PC-3 (cell line): ENCODE measurements at regions not wholly inside any gene's neighbourhood (a gene's known extent, or its start where the extent isn't known, plus 50 kb on each side); places are given as distances from the start of the nearest gene placed in this dataset.

ENCODE experiments used
- ATAC-seq: fragments of 200-7000 bp; cut with Tn5 transposase; 2 replicates; pipeline ENCODE4 v1.9.1; 2020; ENCODE audit warnings: mild to moderate bottlenecking, moderate library complexity
- BruUV-seq: library from RNA; stranded (reverse); fragments of 400-500 nt; replicated peaks from 2 replicates; lab custom pipeline; 2021; lab: Mats Ljungman, UMichigan
- CTCF ChIA-PET: fragments of 300-600 bp; sonication (Branson Sonifier 250); formaldehyde crosslinking; loops from one replicate; lab custom pipeline; 2022; ENCODE audit warnings: antibody characterized with exemption; lab: Charles Lee
- POLR2A ChIA-PET: fragments of 300-600 bp; sonication (Branson Sonifier 250); formaldehyde crosslinking; loops from one replicate; lab custom pipeline; 2022; ENCODE audit warnings: antibody characterized with exemption; ENCODE audit not compliant: unreplicated experiment; lab: Charles Lee
- DNase-seq: peaks from one replicate; pipeline ENCODE4 v3.0.0-alpha.2; 2015
- H2AFZ ChIP-seq: fragments of 300-600 bp; sonication (generic); 2 replicates; pipeline ENCODE4 v1.6.0; 2016; ENCODE audit warnings: antibody characterized with exemption, low read length
- H3F3A ChIP-seq: fragments of 300-600 bp; sonication (generic); one replicate; pipeline ENCODE4 v1.6.0; 2017; ENCODE audit warnings: antibody characterized with exemption, low read length, control low read depth, mild to moderate bottlenecking; ENCODE audit not compliant: unreplicated experiment
- H3K27ac ChIP-seq: fragments of 300-600 bp; sonication (generic); 2 replicates; pipeline ENCODE4 v1.5.1; 2016; ENCODE audit warnings: mild to moderate bottlenecking, low read length
- H3K27me3 ChIP-seq: fragments of 300-600 bp; sonication (generic); 2 replicates; pipeline ENCODE4 v1.6.1; 2016; ENCODE audit warnings: low read length, mixed read lengths
- H3K36me3 ChIP-seq: fragments of 300-600 bp; sonication (generic); 2 replicates; pipeline ENCODE4 v1.6.1; 2016; ENCODE audit warnings: low read depth, mixed run types, low read length, mixed read lengths
- H3K4me1 ChIP-seq: fragments of 300-600 bp; sonication (generic); 2 replicates; pipeline ENCODE4 v1.5.1; 2016; ENCODE audit warnings: low read length; ENCODE audit not compliant: insufficient read depth
- H3K4me2 ChIP-seq: fragments of 300-600 bp; sonication (generic); 2 replicates; pipeline ENCODE4 v1.6.0; 2016; ENCODE audit warnings: low read length
- H3K4me3 ChIP-seq: fragments of 300-600 bp; sonication (generic); 2 replicates; pipeline ENCODE4 v1.5.1; 2016; ENCODE audit warnings: mild to moderate bottlenecking, low read length, mixed read lengths
- H3K79me2 ChIP-seq: fragments of 300-600 bp; sonication (generic); 2 replicates; pipeline ENCODE4 v1.6.1; 2017; ENCODE audit warnings: low read length, mixed read lengths
- H3K9ac ChIP-seq: fragments of 300-600 bp; sonication (generic); 2 replicates; pipeline ENCODE4 v1.6.0; 2016; ENCODE audit warnings: mild to moderate bottlenecking, low read length
- H3K9me2 ChIP-seq: fragments of 300-600 bp; sonication (generic); replicated peaks from 2 replicates; pipeline ENCODE4 v1.6.1; 2016; ENCODE audit warnings: mixed run types, low read length, mixed read lengths
- H3K9me3 ChIP-seq: fragments of 300-600 bp; sonication (generic); 2 replicates; pipeline ENCODE4 v1.6.1; 2016; ENCODE audit warnings: low read length, mixed read lengths
- H4K20me1 ChIP-seq: fragments of 300-600 bp; sonication (generic); 2 replicates; pipeline ENCODE4 v1.6.1; 2016; ENCODE audit warnings: low read length, mixed read lengths
- CTCF ChIP-seq: fragments of 300-600 bp; sonication (generic); conservative IDR thresholded peaks from 2 replicates; pipeline ENCODE4 v1.5.1; 2017; ENCODE audit warnings: antibody characterized with exemption, low read depth, mild to moderate bottlenecking, low read length
- EZH2 ChIP-seq: fragments of 300-600 bp; sonication (generic); IDR thresholded peaks from one replicate; pipeline ENCODE4 v1.6.1; 2017; ENCODE audit warnings: antibody characterized with exemption, mild to moderate bottlenecking, low read length; ENCODE audit not compliant: unreplicated experiment
- EZH2phosphoT487 ChIP-seq: fragments of 300-600 bp; sonication (generic); IDR thresholded peaks from 2 replicates; pipeline ENCODE4 v1.6.1; 2018; ENCODE audit warnings: mild to moderate bottlenecking, antibody characterized with exemption, low read length, borderline replicate concordance
- intact Hi-C: fragments of 100-400 bp; cut with micrococcal nuclease; formaldehyde crosslinking; loops from 2 replicates; pipeline ENCODE4 v1.9.0; 2023

GRCh38 chr3:152669560-152669959 lies 165.4 kb upstream of the P2RY1 start:
- no peaks in the 10 kb centered on the region for H3F3A ChIP-seq
- ATAC-seq, result no peak
- POLR2A ChIA-PET, result no interaction called here
- CTCF ChIA-PET, result no interaction called here
- H3K4me2 ChIP-seq, result no peak overlapping the region
- no peaks in the 10 kb centered on the region for H3K36me3 ChIP-seq
- H3K27me3 ChIP-seq, result peaks cover 37% of the 10 kb centered on the region
- H4K20me1 ChIP-seq, result no peaks in the 10 kb centered on the region
- no peak overlapping the region for H3K4me3 ChIP-seq
- no TSS peak for BruUV-seq
- no peak for DNase-seq
- no peaks in the 10 kb centered on the region for H3K79me2 ChIP-seq
- H3K9me2 ChIP-seq, result no peaks in the 10 kb centered on the region
- no peaks in the 10 kb centered on the region for H3K9me3 ChIP-seq
- no peak overlapping the region for H3K9ac ChIP-seq
- no peak overlapping the region for H3K27ac ChIP-seq
- TF ChIP-seq EZH2, result no peak
- no peak for TF ChIP-seq CTCF
- TF ChIP-seq EZH2phosphoT487, result no peak
- no peaks in the 10 kb centered on the region for H3K4me1 ChIP-seq
- intact Hi-C loops, result no loop called here
- no peak overlapping the region for H2AFZ ChIP-seq

- CTCF ChIA-PET, result no interaction called here
- H3K36me3 ChIP-seq, result no peaks in the 10 kb centered on the region
- no peak overlapping the region for H3K9ac ChIP-seq
- ATAC-seq (no peak), DNase-seq (no peak)
- H3F3A ChIP-seq, result no peaks in the 10 kb centered on the region
- no peaks in the 10 kb centered on the region for H3K9me3 ChIP-seq
- H3K9me2 ChIP-seq, result no peaks in the 10 kb centered on the region
- TF ChIP-seq CTCF (no peak), EZH2phosphoT487 (no peak)
- BruUV-seq, result no TSS peak
- no peaks in the 10 kb centered on the region for H3K79me2 ChIP-seq
- H3K27me3 ChIP-seq, result peaks cover 36% of the 10 kb centered on the region
- POLR2A ChIA-PET, result no interaction called here
- H4K20me1 ChIP-seq, result no peaks in the 10 kb centered on the region
- no peak overlapping the region for H3K27ac ChIP-seq
- intact Hi-C loops, result no loop called here
- no peak overlapping the region for H2AFZ ChIP-seq
- H3K4me2 ChIP-seq, result no peak overlapping the region
- H3K4me3 ChIP-seq, result no peak overlapping the region
- H3K4me1 ChIP-seq, result no peaks in the 10 kb centered on the region
Observed at GRCh38 chr3:152671446-152672319, 163.2 kb upstream of the P2RY1 start.

- Histone ChIP-seq H3K9ac (no peak overlapping the region), H2AFZ (no peak overlapping the region), H3K79me2 (no peaks in the 10 kb centered on the region), H3K9me2 (no peaks in the 10 kb centered on the region), H3K4me3 (no peak overlapping the region), H3K27me3 (peaks cover 35% of the 10 kb centered on the region), H3K4me2 (no peak overlapping the region), H3K27ac (no peak overlapping the region), H3K4me1 (no peaks in the 10 kb centered on the region), H3F3A (no peaks in the 10 kb centered on the region), H3K36me3 (no peaks in the 10 kb centered on the region), H3K9me3 (no peaks in the 10 kb centered on the region), H4K20me1 (no peaks in the 10 kb centered on the region)
- ATAC-seq (no peak), DNase-seq (no peak)
- TF ChIP-seq CTCF, result no peak
- TF ChIP-seq EZH2phosphoT487, result no peak
- no peak for TF ChIP-seq EZH2
- ChIA-PET POLR2A (no interaction called here), CTCF (no interaction called here)
- no TSS peak for BruUV-seq
- intact Hi-C loops, result no loop called here
Observed at GRCh38 chr3:152672320-152672649, 162.6 kb upstream of the P2RY1 start.
